Fibroblast of skin of abdomen (primary cell): ENCODE measurements at regions not wholly inside any gene's neighbourhood (a gene's known extent, or its start where the extent isn't known, plus 50 kb on each side); places are given as distances from the start of the nearest gene placed in this dataset.

Source experiments
- DNase-seq: peaks from one replicate; pipeline ENCODE4 v3.0.0-alpha.2; 2013

DNA sequence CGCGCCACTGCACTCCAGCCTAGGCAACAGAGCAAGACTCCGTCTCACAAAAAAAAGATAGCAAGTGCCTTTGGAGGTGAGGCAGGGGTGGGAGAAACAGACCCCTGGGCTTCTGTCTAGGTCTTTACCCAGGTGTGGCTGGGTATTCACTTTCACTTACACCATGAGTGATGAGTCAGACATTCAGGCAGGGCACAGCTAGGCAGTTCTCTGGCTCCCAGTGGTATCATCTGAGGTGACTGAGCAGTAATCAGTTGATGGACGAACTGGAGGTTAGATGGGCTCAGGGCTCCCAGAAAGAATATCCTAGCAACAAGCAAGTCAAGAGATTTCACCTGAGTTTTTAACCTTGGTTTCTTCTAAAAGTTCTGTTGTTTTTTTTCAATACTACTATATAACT lies 107.0 kb upstream of the RAB6C start:
- no peak for DNase-seq

DNA sequence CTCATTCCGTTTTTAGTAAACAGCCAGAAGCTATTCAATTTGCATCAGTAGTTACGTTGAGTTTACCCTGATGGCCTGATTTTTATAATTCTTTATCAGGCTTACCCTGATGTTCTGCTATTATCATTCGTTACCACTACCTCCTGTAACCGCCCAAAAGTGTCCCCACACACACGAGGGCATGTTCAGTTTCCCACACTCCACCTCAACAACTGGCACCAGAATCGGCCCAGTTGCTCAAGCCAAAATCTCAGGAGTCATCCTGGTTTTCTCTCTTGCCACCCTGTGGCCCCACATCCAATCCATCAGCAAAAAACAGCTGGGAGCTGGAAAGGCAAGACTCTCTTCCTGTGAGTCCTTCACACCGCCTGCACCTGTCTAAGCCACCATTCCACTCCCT lies 102.9 kb upstream of the RAB6C start:
- DNase-seq = no peak

DNA sequence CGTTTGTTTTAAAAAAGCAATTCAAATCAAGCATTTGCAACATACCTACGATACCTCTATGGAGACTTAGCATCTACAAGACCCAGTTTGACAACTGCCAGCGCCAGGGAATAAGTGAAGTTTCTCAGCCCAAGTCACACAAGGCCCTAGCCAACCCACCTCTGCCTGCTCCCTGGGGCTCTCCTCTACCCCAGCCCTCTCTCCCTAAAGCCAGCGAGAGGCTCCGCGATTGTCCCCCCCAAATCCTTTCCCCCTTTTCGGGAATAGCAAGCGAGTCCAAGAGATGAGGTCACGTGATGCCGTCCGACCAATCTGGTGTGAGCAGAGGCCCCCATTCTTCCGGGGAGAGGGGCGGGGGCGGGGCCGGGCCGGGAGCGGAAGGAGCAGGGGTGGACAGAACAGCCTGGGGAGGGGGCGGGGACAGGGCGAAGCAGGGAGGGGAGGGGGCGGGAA lies 102.2 kb upstream of the RAB6C start:
- DNase-seq = peak; percentile 93

GRCh38 chr2:129877795-129878775 lies 101.4 kb upstream of the RAB6C start:
- peak; percentile 72 for DNase-seq

DNA sequence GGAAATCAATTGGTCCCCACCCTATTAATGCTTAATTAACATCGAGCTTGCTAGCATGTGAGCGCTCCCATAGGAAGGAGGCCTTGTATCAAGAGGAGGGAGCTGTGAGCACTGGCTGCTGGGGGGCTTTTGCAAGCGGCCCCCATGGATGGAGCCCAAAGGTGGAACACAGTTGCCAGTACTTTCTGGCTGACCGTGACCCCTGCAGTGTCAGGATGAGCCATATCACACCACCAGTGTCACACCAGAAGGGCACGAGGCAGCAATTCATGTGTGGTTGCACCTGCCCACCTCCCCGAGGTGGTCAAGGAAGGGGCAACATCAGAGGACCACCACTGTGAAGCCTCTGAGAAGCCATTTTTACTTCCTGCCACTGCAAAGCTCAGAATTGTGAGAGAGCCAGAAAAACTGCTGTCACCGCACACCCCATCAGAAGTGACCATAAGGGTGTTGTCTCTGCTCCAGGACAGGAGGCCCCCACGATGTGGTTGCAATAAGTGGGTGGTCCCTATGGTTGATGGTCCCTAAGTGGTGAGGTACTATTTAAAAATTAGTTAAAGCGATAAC lies 99.8 kb upstream of the RAB6C start:
- DNase-seq = no peak

- no peak for DNase-seq
Measured at GRCh38 chr2:129880309-129880708, 99.2 kb upstream of the RAB6C start.

DNA sequence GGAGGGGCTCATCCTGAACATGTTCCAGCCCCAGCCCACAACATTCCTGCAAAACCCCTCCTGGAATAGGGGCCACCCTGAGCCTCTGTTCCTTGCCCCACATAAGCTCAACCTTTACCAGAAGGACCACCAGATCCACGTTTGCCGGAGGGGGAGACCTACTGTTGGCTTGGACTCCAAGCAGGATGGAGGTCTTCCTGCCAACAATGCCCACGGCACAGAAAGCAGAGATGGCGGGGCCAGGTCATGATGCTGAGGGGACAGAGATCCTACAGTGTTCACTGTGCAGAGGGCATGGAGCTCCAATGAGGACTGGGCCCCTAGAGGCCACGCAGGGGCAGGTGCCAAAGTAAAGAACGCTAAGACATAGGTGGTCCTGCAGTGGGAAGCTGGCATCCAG lies 98.5 kb upstream of the RAB6C start:
- no peak for DNase-seq

DNA sequence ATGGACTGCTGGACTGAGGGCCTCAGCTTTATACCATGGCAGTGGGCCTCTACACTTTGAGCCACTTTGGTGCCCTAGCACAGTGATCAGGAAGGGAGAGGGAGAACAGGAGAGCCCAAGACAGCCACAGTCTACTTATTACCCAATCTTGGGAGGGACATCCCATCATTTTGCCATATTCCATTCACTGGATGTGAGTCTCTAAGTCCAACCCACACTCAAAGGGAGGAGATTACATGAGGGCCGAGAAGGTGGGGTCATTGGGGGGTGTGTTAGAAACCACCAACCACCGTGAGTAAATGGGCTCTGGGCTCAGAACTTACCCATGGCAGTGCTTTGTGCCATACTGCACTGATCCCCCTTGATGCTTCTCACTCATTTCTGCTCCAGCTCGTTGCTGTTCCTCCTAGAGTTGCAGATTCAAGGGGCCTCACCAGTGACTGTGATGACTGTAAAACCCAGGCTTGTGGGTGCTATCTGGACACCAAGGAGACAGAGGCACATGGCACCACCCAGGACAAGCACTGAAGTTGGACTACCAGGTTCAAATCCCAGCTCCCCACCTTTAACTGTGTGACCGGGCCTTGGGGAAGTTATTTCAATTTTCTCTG lies 97.6 kb upstream of the RAB6C start:
- DNase-seq = no peak

DNA sequence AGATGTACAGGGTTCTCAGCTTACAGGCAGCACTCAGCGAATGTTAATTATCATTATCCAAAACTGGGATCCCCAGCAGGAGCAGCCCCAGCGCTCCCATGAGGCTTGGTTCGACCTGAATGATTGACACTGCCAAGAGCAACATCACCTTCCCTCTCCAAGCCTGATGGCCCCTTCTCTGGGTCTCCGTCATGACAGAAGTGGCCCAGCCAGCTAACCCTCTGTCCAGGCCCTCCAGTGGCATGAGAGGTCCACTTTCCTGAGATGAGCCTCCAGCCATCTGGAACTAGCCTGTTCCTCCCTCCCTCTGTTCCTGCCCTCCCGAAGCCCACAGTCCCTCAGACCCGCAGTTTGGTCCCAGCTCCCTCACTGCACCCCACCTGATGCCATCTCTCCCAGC lies 97.0 kb upstream of the RAB6C start:
- DNase-seq = no peak

GRCh38 chr2:129883121-129883520 lies 96.3 kb upstream of the RAB6C start:
- no peak for DNase-seq

DNA sequence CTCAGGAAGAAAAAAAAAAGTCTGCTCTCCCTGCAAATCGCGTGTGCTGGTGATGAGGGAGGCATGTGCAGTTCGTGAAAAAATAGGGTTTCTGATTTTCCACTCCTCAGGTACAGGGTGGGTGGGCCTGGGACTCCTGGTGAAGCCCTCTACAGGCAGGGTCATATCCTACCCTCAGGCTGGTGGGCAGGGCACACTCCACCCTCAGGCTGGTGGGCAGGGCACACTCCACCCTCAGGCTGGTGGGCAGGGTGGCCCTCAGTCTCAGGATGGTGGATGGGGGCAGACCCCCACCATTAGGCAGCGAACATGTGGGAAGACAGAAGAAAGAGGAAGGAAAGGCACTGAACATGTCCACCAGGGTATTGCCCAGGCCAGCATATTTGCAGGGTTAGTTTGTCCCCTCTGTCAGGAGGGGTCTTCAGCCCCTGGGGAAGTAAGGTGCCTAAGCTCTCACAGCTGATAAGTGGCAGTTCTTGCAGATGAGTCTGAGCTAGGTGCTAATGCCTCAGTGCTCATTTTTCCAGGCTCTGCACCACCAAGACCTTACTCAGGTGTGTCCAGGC lies 95.2 kb upstream of the RAB6C start:
- DNase-seq = no peak

- no peak for DNase-seq
Measured at GRCh38 chr2:129885735-129886134, 93.7 kb upstream of the RAB6C start.

DNA sequence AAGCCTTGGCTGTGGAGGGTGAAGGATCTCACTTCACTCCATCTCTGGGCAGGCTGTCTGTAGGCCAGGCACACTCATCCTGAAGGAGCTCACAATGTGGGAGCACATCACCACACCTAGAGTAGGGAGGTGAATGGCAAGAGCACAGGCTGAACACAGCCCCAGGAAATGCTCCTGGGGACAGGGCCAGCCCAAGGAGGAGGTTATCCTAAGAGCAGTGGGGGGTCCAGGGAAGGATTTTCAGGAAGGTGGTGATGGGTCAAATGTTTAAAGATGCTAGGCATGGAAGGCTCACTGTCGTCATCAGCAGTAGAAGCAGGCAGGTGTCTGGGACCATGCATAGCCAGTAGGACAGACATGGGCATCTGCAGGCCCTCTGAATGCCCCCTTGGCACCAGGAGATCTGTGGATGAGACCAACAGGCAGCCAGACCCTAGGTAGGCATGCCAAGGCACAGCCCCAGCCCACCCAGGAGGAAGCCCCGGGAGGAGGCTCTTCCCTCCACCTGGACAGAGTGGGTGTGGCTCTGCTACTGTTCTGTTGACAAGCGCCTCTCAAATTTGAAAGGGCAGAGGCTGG lies 91.7 kb upstream of the RAB6C start:
- DNase-seq = no peak

DNA sequence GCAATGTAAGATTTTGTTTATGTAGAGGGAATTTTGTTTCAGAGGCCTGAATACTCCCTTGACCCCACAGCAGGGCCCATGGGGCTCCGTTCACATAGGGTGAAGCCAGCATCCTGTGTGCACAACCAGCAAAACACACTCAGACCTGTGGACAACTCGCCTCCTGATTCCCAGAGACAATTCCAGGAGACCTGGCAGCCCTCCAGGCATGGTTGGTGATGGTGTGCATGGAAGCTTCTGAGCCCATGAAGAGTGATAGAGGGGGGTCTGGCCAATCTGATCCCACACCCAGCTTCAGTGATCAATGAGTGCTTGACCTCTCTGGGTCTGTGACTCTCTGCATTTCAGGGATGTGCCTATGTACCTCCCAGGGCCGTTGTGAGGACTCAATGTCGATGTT lies 91.0 kb upstream of the RAB6C start:
- no peak for DNase-seq

DNA sequence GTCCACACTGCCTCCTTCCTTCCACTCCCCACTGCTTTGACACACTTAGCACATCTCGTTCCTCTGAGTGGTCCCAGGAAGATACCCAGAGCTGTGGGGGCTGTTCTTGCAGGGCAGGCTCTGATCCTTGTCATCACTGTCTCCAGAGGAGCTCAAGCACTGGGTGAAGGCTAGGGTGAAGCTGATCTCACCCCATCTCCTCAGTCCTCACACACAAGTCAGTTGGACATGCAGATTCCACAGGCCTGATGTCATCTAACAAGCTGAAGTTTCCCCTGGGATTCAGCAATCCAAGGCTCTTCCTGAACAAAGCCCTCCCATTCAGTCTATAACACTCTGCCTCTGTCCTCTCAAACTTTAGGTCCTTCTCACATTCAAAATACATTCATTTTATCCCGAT lies 90.6 kb upstream of the RAB6C start:
- peak; percentile 65 for DNase-seq

GRCh38 chr2:129891341-129892320 lies 87.8 kb upstream of the RAB6C start:
- no peak for DNase-seq

- no peak for DNase-seq
Measured at GRCh38 chr2:129892360-129892759, 87.1 kb upstream of the RAB6C start.

GRCh38 chr2:129892773-129893172 lies 86.7 kb upstream of the RAB6C start:
- no peak for DNase-seq

DNA sequence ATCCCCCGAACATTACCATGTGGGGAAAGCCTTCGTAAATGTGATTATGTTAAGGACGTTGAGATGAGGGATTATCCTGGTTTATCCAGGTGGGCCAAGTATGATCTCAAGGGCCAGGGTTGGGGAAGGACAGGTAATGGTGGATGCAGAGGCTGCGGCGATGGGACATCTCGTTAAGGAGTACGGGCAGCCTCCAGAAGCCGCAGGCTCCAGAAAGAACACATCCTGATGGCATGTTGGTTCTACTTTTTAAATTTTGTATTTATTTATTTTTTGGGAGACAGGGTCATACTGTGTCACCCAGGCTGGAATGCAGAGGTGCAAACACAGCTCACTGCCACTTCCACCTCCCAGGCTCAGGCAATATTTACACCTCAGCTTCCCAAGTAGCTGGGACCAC lies 86.2 kb upstream of the RAB6C start:
- no peak for DNase-seq

DNA sequence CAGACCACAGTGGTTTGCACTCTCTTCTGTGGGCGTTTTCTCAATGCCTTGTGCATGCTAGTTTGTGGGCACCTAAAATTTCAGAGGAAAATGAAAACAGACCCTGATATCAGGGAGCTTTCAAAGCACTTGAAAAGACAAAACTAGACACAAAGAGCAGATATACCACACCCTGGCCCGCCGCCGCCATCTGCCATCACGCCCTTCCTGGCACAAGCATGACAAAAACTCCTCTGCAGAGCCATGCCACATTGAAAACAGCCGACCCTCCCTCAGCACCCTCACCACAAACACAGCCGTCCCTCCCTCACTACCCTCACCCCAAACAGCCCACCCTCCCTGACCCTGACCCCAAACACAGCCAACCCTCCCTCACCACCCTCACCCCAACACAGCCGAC lies 84.8 kb upstream of the RAB6C start:
- DNase-seq = no peak

GRCh38 chr2:129895061-129895460 lies 84.4 kb upstream of the RAB6C start:
- no peak for DNase-seq
